Naive thymus-derived CD4-positive, alpha-beta T cell (primary cell): ENCODE measurements at regions not wholly inside any gene's neighbourhood (a gene's known extent, or its start where the extent isn't known, plus 50 kb on each side); places are given as distances from the start of the nearest gene placed in this dataset.

Source experiments
- ATAC-seq: fragments of 150-1000 bp; cut with Tn5 transposase; 2 replicates; pipeline ENCODE4 v1.10.0; 2021; ENCODE audit warnings: mild to moderate bottlenecking, moderate library complexity
- CTCF ChIA-PET: fragments of 350-600 bp; sonication (Branson Sonifier 250); formaldehyde crosslinking; loops from one replicate; lab custom pipeline; 2021; ENCODE audit warnings: antibody characterized with exemption; lab: Charles Lee
- POLR2A ChIA-PET: fragments of 350-600 bp; sonication (Branson Sonifier 250); formaldehyde crosslinking; loops from one replicate; lab custom pipeline; 2021; ENCODE audit warnings: antibody characterized with exemption, inconsistent platforms; lab: Charles Lee
- DNase-seq, 9 donors: peaks; one replicate each; pipeline versions ENCODE4 v3.0.0 to v3.0.0-alpha.2; 2020 to 2022; ENCODE audit warnings: mixed read lengths in 1 of 9
- H3K27ac ChIP-seq: one replicate; pipeline ENCODE4 v1.7.0; 2013; ENCODE audit warnings: mild to moderate bottlenecking, low read depth, low read length, moderate library complexity
- H3K27me3 ChIP-seq, 2 donors: one replicate each; pipeline ENCODE4 v1.7.0; 2013; ENCODE audit warnings: low read length in 2 of 2, mild to moderate bottlenecking in 2 of 2, moderate library complexity in 2 of 2; ENCODE audit not compliant: control insufficient read depth in 2 of 2, insufficient read depth in 2 of 2
- H3K36me3 ChIP-seq, 3 experiments: 1 replicate in 2 of 3; 2 replicates in 1 of 3; pipeline ENCODE4 v1.7.0; 2013; ENCODE audit warnings: low read length in 3 of 3, mild to moderate bottlenecking in 3 of 3, moderate library complexity in 1 of 3; ENCODE audit not compliant: insufficient read depth in 3 of 3, control insufficient read depth in 2 of 3
- H3K4me1 ChIP-seq, 2 donors: one replicate each; pipeline ENCODE4 v1.7.0; 2013; ENCODE audit warnings: low read length in 2 of 2, mild to moderate bottlenecking in 2 of 2, moderate library complexity in 1 of 2; ENCODE audit not compliant: control insufficient read depth in 2 of 2, insufficient read depth in 2 of 2
- H3K4me3 ChIP-seq: 2 replicates; pipeline ENCODE4 v1.7.0; 2013; ENCODE audit warnings: mild to moderate bottlenecking, low read length
- H3K9me3 ChIP-seq, 3 experiments: 1 replicate in 2 of 3; 2 replicates in 1 of 3; pipeline ENCODE4 v1.7.0; 2013; ENCODE audit warnings: low read length in 3 of 3; ENCODE audit not compliant: control insufficient read depth in 2 of 3
- H3K27ac Mint-ChIP-seq, 9 donors: one replicate each; pipeline ENCODE4 v1.8.0; 2020 to 2022; ENCODE audit warnings: mixed read lengths in 9 of 9, mild to moderate bottlenecking in 8 of 9, moderate library complexity in 5 of 9, inconsistent platforms in 2 of 9
- H3K27me3 Mint-ChIP-seq, 5 donors: one replicate each; pipeline ENCODE4 v1.8.0; 2021 to 2022; ENCODE audit warnings: mixed read lengths in 5 of 5, mild to moderate bottlenecking in 1 of 5
- H3K36me3 Mint-ChIP-seq, 5 donors: one replicate each; pipeline ENCODE4 v1.8.0; 2020 to 2022; ENCODE audit warnings: mixed read lengths in 5 of 5, mild to moderate bottlenecking in 3 of 5, inconsistent platforms in 1 of 5
- H3K4me1 Mint-ChIP-seq, 7 donors: one replicate each; pipeline ENCODE4 v1.8.0; 2020 to 2022; ENCODE audit warnings: mixed read lengths in 7 of 7, mild to moderate bottlenecking in 3 of 7, inconsistent platforms in 1 of 7
- H3K4me3 Mint-ChIP-seq, 10 donors: one replicate each; pipeline ENCODE4 v1.8.0; 2020 to 2022; ENCODE audit warnings: mild to moderate bottlenecking in 10 of 10, mixed read lengths in 10 of 10, moderate library complexity in 6 of 10, inconsistent platforms in 2 of 10
- H3K9me3 Mint-ChIP-seq, 11 donors: one replicate each; pipeline ENCODE4 v1.8.0; 2020 to 2022; ENCODE audit warnings: mixed read lengths in 11 of 11, mild to moderate bottlenecking in 4 of 11, inconsistent platforms in 1 of 11, moderate library complexity in 1 of 11
- intact Hi-C, 2 donors: fragments of 100-400 bp; cut with micrococcal nuclease; formaldehyde crosslinking; loops; one replicate each; pipeline ENCODE4 v1.15.1; 2023

- Mint-ChIP-seq H3K4me1 (no peaks in the 10 kb centered on the region), H3K27me3 (peaks cover 10 to 30% (median 15%) of the 10 kb centered on the region in 5 donors), H3K36me3 (peaks cover 0 to 8% (median 0%) of the 10 kb centered on the region in 5 donors), H3K27ac (no peak overlapping the region), H3K4me3 (no peak overlapping the region), H3K9me3 (peaks cover 0 to 28% (median 11%) of the 10 kb centered on the region in 11 donors)
- no peaks in the 10 kb centered on the region for H3K27me3 ChIP-seq
- ChIA-PET POLR2A (interaction anchor here (0.5 kb wide), 1 partner anchor 1879 kb away, joined by 3 read pairs; no protein-coding TSS in a partner anchor), CTCF (no interaction called here)
- H3K27ac ChIP-seq: no peak overlapping the region
- DNase-seq (no peak), ATAC-seq (no peak)
- H3K36me3 ChIP-seq: no peaks in the 10 kb centered on the region
- H3K4me3 ChIP-seq: no peak overlapping the region
- H3K4me1 ChIP-seq: no peaks in the 10 kb centered on the region
- no peaks in the 10 kb centered on the region for H3K9me3 ChIP-seq
- intact Hi-C loops: no loop called here
These were observed 101.6 kb upstream of the APC start for GRCh38 chr5:112635771-112636731.

DNA sequence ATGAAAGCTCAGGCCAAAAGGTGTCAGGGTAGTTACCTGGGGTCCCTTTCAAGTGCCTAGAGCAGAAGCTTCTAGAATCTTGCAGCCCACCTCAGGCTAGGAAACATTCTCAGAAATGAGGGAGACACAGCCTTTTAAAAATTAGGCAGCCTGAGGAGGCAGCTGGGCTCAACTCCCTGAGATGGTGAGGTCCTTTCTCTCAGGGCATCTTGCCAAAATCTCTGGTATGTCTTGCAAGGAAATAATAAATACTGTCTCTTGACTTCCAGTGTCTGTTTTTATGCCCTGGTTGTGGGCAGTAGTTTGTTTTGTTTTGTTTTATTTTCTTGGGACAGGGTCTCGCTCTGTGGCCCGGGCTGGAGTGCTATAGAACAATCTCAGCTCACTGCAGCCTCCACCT, 100.9 kb upstream of the APC start:
- intact Hi-C loops: no loop called here
- POLR2A ChIA-PET: interaction anchor here (0.5 kb wide), 1 partner anchor 1880 kb away, joined by 3 read pairs; no protein-coding TSS in a partner anchor
- Histone ChIP-seq H3K4me1 (no peaks in the 10 kb centered on the region), H3K4me3 (no peak overlapping the region), H3K27me3 (no peaks in the 10 kb centered on the region), H3K9me3 (no peaks in the 10 kb centered on the region), H3K27ac (no peak overlapping the region), H3K36me3 (no peaks in the 10 kb centered on the region)
- ATAC-seq (no peak), DNase-seq (no peak)
- CTCF ChIA-PET: no interaction called here
- peaks cover 9 to 28% (median 12%) of the 10 kb centered on the region in 5 donors for H3K27me3 Mint-ChIP-seq
- H3K4me3 Mint-ChIP-seq: no peak overlapping the region
- peaks cover 0 to 8% (median 0%) of the 10 kb centered on the region in 5 donors for H3K36me3 Mint-ChIP-seq
- no peaks in the 10 kb centered on the region for H3K4me1 Mint-ChIP-seq
- H3K27ac Mint-ChIP-seq: no peak overlapping the region
- H3K9me3 Mint-ChIP-seq: peaks cover 0 to 23% (median 10%) of the 10 kb centered on the region in 11 donors

GRCh38 chr5:112637343-112637742, 100.3 kb upstream of the APC start:
- POLR2A ChIA-PET: no interaction called here
- H3K36me3 Mint-ChIP-seq: peaks cover 0 to 8% (median 0%) of the 10 kb centered on the region in 5 donors
- Histone ChIP-seq H3K36me3 (no peaks in the 10 kb centered on the region), H3K4me1 (no peaks in the 10 kb centered on the region), H3K27me3 (no peaks in the 10 kb centered on the region), H3K4me3 (no peak overlapping the region), H3K9me3 (no peaks in the 10 kb centered on the region), H3K27ac (no peak overlapping the region)
- H3K9me3 Mint-ChIP-seq: peaks cover 0 to 18% (median 6%) of the 10 kb centered on the region in 11 donors
- ATAC-seq (no peak), DNase-seq (no peak)
- no peak overlapping the region for H3K4me3 Mint-ChIP-seq
- intact Hi-C loops: no loop called here
- peaks cover 3 to 22% (median 15%) of the 10 kb centered on the region in 5 donors for H3K27me3 Mint-ChIP-seq
- CTCF ChIA-PET: no interaction called here
- H3K4me1 Mint-ChIP-seq: no peaks in the 10 kb centered on the region
- H3K27ac Mint-ChIP-seq: no peak overlapping the region

GRCh38 chr5:112640546-112640945, 97.1 kb upstream of the APC start:
- Mint-ChIP-seq H3K4me1 (peaks cover 0 to under 1% (median 0%) of the 10 kb centered on the region in 7 donors), H3K27ac (no peak overlapping the region), H3K9me3 (peaks cover 0 to 2% (median 0%) of the 10 kb centered on the region in 11 donors), H3K36me3 (no peaks in the 10 kb centered on the region), H3K4me3 (no peak overlapping the region), H3K27me3 (peaks cover 0 to 9% (median 4%) of the 10 kb centered on the region in 5 donors)
- Histone ChIP-seq H3K27ac (no peak overlapping the region), H3K36me3 (no peaks in the 10 kb centered on the region), H3K4me1 (no peaks in the 10 kb centered on the region), H3K9me3 (no peaks in the 10 kb centered on the region), H3K27me3 (no peaks in the 10 kb centered on the region), H3K4me3 (no peak overlapping the region)
- DNase-seq: no peak
- intact Hi-C loops: no loop called here
- ATAC-seq: no peak
- CTCF ChIA-PET: no interaction called here
- POLR2A ChIA-PET: no interaction called here

DNA sequence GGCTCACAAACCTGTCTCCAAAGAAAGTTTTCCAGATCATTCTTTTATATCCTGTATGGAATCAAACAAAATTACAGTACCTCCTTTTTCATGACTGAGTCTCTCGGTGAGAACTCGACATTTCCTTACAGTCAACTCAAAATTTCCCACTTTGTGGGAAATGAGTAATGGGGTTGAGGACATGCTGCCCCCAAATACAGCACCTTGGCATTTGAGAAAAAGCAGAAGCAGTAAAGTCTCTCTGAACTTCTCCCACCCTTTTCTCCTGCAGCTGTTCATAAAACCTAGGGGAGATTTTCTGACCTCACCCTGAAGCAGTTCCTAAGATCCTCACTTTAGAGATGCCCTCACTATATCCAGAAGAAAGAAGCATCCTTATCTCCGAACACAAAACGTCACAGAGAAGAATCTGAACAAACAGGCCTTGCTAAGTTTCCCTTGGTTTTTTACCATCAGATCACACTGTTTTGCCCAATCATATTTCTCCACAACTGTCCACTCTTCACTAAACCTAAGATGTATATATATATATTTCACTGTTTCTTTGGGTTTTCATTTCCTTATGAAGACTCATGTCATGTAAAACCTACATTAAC, 96.1 kb upstream of the APC start:
- no peaks in the 10 kb centered on the region for H3K9me3 ChIP-seq
- DNase-seq: no peak
- no peak overlapping the region for H3K4me3 Mint-ChIP-seq
- no peak for ATAC-seq
- H3K27me3 Mint-ChIP-seq: peaks cover 0 to 9% (median 4%) of the 10 kb centered on the region in 5 donors
- intact Hi-C loops: no loop called here
- no peaks in the 10 kb centered on the region for H3K4me1 ChIP-seq
- ChIA-PET CTCF (no interaction called here), POLR2A (no interaction called here)
- H3K4me1 Mint-ChIP-seq: peaks cover 0 to 8% (median 0%) of the 10 kb centered on the region in 7 donors
- no peak overlapping the region for H3K27ac ChIP-seq
- no peaks in the 10 kb centered on the region for H3K36me3 Mint-ChIP-seq
- H3K4me3 ChIP-seq: no peak overlapping the region
- H3K9me3 Mint-ChIP-seq: no peaks in the 10 kb centered on the region
- no peaks in the 10 kb centered on the region for H3K27me3 ChIP-seq
- H3K36me3 ChIP-seq: no peaks in the 10 kb centered on the region
- H3K27ac Mint-ChIP-seq: no peak overlapping the region

DNA sequence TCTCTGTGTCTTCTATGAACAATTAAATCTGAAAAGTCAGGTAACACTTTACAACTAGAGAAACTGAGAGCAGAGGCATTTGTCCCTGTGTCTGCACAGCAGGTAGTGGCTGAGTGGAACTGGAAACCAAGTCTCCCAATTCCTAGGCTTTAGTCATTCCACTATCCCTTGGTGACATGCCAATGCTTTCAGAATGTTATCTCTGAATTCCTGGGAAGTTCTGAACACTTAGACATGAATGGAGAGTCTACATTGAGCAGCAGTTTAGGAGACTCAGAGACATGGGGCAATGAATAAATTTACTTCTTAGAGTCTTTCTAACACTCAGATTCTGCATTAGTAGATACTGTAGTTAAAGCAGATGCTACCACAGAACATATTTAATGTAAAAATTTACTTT, 94.8 kb upstream of the APC start:
- no peaks in the 10 kb centered on the region for H3K9me3 Mint-ChIP-seq
- ATAC-seq: no peak
- H3K27ac Mint-ChIP-seq: no peak overlapping the region
- H3K4me3 Mint-ChIP-seq: no peak overlapping the region
- Histone ChIP-seq H3K9me3 (no peaks in the 10 kb centered on the region), H3K4me3 (no peak overlapping the region), H3K27me3 (no peaks in the 10 kb centered on the region), H3K4me1 (no peaks in the 10 kb centered on the region), H3K27ac (no peak overlapping the region), H3K36me3 (no peaks in the 10 kb centered on the region)
- H3K4me1 Mint-ChIP-seq: peaks cover 0 to 10% (median 0%) of the 10 kb centered on the region in 7 donors
- CTCF ChIA-PET: no interaction called here
- intact Hi-C loops: no loop called here
- peaks cover 0 to 9% (median 4%) of the 10 kb centered on the region in 5 donors for H3K27me3 Mint-ChIP-seq
- no peak for DNase-seq
- POLR2A ChIA-PET: no interaction called here
- H3K36me3 Mint-ChIP-seq: no peaks in the 10 kb centered on the region
